NCI-H460 (cell line): ENCODE measurements at regions not wholly inside any gene's neighbourhood (a gene's known extent, or its start where the extent isn't known, plus 50 kb on each side); places are given as distances from the start of the nearest gene placed in this dataset.

Experiments used
- DNase-seq: peaks from one replicate; pipeline ENCODE4 v3.0.0-alpha.2; 2016; ENCODE audit warnings: low read depth; ENCODE audit errors: extremely low read depth

DNA sequence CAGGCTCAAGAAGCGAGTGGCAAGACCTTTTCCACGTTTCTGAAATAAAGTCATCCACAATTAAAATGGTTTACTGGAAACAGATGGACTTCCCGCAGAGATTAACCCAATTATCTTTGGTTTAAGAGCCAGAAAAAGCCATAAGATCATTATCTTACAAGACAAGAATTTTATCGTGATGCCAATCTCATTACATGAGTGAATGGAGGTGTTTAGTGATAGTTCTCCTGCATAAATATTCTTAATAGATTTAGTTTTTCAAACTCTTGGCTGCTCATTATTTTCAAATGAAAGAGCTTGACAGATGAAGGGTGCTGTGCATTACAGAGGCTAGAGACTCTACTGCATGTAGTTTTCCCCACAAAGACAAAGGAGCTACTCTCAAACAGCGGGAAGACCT is 1028.4 kb upstream of the PIK3C3 start:
- DNase-seq = no peak

DNA sequence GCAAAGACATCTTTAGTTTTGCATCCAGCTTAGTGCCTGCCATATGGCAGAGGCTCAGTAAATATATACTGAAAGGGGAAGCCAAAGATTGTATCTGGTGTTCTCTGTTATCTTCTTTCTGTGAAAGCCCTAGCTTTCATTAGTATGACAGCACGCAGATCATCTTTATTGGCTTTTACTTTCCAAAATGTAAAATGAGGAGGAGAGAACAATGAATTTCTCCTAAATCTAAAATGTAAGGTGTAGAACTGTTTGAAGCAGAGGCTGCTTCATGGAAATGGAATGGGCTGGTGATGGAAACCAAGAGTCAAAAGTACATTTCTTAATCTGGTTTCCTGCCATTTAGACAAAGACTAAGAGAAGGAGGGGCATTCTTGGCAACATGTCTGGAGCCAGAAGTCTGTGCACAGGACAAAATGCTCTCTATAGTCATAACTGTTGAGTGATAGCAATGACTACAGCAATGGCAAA is 1029.9 kb upstream of the PIK3C3 start:
- DNase-seq = no peak

DNA sequence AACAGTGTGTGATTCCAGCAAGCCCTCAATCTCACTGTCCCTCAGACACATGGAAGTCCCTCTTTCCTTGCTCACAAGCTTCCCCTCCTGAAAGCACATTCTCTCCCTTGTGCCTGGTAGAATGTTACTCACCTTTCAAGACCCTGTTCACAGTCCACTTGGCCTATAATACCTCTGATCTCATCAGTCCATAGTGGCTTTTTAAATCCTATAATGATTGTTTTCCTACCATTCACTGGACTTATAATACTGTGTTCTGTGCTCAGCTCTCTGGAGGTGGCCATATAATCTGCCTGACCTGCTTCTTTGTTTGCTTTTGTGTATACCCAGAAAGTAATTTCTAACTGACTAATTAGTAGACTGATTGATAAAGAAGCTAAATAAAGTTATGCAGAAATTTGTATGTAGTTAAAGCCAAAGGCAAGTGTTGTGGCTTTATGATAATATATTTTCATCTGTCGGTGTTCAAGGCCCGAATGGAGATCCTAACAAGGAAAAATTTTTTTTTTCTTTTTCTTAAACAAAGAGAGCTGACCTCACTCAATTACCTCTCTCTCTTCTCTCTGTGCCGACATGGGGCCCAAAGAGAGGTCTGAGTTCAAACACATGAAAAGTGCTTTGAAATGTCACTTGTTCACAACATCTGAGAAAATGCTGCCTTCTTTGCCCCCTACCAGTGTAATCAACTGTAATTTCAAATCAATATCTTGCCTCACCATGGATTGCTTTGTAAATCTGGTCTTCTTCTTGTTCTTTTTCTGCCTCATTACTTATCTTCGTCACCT is 1033.0 kb upstream of the PIK3C3 start:
- DNase-seq = no peak

DNA sequence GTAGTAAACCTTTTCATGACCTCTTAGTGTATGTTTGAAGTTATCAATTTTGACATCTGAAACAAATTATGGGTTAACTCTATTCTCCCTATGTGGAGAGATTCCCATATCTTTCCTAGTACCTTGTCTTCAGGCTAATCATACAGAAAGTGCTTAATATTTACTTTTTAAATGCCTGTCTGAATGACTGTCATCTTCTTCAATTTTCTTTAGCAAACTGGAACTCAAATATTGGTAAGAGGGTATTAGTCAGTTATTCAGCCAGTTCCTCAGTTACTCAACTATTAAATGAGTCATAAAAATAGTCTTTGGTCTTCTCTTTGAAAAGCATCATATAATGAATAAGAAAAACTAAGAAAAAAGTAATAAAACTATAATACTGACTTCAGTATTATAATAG is 1038.0 kb upstream of the PIK3C3 start:
- DNase-seq = no peak

DNA sequence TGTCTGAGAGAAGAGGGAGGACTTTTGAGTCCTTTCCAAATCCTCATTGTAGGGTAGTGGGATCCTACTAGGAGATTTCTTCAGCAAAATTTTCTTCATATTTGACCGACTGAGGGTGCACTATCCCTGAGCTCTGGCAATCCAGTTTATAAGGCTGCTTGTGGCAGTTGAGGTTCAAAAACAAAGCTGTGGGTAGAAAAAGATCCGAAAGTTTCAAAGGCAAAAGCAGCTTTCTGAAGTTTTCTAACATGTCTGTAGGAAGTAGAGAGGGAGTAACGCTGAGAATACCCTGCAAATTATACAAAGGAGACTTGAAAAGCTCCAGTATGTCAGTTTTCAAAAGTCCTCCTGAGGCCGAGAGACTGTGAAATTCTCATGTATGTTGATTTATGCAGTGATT is 1039.3 kb upstream of the PIK3C3 start:
- DNase-seq = no peak

DNA sequence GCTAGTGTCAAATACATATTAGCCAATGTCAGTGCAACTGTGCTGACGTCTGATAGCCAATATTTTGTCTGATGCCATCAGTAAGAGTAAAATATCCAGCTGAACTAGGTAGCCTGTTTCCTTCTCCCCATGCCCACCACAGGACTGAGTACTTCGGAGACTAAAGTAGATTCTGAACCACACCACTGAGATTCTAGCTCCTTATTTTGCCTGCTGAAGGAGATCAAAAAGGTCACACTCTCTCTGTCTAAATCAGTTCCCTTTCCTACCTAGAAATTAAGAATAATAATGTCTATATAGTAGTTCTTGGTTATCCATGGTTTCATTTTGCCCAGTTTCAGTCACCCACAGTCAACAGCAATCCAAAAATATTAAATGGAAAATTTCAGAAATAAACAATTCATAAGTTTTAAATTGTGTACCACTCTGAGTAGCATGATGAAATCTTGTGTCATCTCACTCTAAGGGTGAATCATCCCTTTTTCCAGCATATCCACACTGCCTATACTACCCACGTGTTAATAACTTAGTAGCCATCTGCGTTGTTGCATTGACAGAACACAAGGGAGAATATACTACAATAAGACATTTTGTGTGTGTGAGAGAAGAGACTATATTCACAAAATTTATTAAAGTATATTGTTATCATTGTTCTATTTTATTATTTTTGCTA is 1043.3 kb upstream of the PIK3C3 start:
- peak; percentile 40 for DNase-seq

DNA sequence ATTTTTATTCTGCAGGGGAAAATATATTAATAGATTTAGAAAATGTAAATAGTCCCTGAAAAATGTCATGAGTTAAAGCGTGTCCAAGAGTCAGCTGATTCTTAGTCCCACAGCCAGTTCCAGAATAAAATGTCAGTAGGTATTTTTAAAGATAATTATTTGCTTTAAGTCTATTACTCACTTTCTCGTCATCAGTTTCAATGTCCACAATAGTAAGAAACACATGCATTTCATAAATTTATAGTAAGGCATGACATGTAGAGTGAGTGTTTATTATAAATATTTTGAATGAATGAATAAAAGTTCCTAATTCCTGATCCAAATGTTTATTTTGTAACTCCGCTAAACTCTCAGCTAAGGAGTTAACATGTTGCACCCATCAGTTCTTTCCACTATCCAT is 1044.0 kb upstream of the PIK3C3 start:
- no peak for DNase-seq

DNA sequence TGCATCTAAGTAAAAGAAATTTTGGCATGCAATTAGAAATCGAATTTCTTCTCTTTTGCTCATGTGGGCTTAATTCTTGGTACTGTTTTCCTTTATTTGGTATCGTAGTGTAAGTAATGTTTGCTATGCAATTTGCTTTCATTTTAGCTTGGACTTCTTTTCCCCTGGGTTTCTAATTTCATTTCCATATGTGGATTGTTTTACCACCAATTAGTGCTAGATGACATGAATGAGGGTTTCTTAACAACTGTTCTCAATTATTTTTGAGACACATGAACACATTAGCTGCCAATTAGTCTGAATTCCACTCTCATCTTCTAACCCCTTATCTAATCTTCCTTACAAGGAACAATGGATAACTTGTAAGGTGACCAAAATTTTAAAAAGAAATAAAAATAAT is 1047.2 kb upstream of the PIK3C3 start:
- no peak for DNase-seq

DNA sequence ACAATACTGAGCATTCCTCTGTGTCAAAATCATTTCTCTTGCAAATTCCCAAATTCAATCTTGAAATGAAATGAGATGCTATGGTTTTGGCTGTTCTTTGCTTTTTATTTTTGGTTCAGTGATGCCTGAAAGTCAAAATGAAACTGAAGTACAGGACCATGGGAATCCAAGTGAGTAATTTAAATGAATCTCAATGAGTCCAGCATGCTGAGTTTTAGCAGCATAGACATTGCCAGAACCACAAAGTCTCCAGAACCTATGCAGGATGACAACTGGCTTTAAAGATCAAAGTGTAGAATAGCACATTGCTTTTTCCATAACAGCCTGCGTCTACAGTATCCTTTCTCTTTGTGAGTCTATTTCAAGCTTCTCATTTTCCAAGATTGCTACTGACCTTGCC is 1050.7 kb upstream of the PIK3C3 start:
- no peak for DNase-seq

DNA sequence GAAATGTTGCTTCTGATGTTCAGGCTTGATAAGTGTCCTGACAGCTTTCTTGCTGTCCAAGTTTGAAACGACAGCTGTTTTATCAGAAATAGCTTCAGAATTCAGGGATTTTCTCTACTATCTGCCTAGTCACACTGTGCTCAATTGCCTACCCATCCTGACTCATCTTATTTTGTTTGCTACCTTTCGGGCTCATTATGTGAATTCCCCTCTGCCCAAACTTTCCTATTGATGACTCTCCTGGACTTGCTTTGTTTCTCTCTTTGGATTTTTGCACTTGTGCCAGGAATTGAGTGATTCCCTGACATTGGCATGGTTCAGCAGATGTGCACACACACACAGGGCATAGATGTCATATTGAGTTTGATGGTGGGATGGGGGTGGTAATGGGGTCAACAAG is 1052.6 kb upstream of the PIK3C3 start:
- DNase-seq = no peak

DNA sequence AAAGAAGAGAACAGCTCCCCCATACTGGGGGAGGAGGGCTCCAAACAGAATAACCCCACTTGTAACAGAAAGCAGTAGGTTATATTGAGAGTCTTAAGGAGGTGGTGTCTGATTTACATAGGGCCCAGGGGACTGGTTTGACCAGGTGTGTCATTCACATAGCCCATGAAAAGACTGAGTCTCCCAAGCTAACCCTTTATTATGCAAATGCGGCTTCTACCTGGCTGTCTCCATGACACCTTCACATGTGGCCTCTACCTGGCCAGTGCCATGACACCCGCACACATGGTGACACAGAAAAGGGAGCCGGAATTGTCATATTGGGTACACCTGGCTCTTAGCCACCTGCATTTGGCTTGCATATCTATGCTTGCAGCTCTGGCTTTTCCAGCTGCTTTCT is 1057.2 kb upstream of the PIK3C3 start:
- no peak for DNase-seq

DNA sequence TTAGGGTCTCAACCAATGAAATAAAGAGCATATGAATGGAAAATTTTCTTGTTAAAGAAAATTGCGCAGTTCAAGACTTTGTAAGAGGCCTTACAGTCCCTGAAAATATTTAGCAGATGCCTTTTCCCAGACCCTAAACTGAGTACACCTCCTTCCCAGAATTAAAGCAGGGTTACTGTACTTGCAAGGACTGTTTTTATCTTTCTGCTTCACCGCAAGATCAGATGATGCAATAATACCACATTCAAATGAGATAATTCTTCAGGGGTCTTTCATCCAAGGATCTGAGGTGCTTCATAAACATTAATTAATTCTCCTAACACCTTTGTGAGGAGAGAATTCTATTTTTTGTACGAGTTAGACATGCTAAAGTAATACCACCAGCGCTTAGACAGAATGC is 1071.8 kb upstream of the PIK3C3 start:
- no peak for DNase-seq

DNA sequence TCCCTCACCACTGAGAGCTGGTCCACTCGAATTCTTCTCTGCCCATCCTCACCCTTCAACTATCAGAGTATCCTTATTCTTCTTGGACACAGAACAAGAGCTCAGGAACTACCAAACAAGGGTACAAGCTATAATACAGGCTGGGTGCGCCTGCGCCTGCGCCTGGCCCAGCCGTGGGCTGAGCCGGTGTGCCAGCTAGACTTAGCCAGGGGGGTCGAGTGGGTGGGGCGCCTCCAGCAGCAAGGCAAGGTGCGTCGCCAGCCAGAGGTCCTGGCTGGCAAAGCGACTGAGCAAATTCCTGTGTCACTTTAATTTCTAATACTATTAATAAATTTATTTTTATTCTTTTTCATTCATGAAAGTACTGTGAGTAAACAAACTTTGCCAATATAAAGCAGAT is 1072.6 kb upstream of the PIK3C3 start:
- DNase-seq = no peak

DNA sequence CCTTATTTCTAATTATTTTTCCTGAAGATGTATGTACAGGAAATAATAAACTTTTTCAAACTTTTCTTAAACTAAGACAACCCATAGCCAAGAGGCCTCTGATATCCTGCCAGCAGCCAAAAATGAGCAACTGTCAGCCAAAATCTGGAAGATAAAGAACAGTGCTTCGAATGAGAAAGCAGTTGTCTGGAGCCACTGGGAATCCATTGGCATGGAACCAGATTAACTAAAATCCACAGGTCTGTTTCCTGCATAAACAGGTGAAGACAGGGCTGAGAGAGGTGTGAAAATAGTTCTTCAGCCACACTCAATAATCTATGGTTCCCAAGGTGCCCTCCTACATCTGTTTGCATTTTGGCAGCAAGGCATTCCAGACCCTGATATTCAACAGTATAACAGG is 1076.7 kb upstream of the PIK3C3 start:
- no peak for DNase-seq

DNA sequence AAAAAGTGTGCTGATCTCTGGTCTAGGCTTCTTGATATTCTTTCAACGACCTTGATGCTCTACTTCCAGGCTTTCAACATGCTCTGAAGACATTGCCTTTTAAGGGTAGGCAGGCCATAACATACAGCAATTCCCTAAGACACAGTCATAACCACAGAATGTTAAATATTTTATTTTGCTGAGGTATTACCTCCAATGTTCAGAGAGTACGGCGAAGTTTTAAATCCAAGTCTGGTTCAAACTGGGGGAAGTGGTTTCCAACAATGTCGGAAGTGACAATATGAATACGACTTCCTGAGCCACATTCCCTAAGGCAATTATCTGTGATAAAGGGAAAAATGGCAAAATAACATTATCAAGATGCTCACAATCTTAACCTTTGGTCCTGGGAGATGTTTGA is 1077.9 kb upstream of the PIK3C3 start:
- DNase-seq = no peak

DNA sequence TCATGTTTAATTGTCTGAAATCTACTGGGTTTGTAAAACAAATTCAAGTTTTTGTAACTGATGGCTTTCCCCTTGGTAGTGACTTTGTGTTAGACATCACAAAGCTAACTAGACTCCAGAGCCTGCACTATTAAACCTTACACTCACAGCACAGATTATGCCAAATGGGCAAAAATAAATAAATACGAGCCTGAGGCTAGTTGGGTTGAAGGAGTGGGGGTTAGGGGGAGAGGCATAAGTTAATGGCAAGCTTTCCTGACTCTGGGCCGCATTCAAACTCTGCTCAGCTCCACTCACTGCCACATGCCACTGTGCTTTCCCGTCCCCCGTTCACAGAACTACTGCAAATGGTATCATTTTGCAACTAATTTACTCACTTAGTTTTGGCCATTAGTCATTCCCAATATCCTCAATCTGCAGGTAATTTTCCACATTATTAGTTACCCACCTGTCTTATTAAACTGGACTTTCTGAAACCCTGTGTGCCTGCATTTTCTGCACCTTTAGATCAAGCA is 1079.9 kb upstream of the PIK3C3 start:
- no peak for DNase-seq

DNA sequence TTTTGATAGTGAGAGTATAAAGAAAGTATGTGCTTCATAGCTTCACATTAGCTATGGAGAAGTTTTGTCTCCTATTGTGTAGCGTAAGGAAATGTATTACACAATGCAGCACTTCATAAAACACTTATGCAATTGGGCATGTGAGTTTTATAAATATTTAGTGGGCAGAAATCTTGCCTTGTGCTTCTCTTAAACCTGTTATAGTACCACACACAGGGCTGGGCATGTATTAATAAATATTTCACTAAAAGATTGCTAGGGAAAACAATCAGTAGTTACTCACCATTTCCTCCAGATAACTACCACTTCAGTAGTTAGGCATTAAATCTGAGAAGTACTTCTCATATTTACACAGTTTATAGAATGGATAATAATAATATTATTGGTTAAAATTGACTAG is 1080.8 kb upstream of the PIK3C3 start:
- no peak for DNase-seq

DNA sequence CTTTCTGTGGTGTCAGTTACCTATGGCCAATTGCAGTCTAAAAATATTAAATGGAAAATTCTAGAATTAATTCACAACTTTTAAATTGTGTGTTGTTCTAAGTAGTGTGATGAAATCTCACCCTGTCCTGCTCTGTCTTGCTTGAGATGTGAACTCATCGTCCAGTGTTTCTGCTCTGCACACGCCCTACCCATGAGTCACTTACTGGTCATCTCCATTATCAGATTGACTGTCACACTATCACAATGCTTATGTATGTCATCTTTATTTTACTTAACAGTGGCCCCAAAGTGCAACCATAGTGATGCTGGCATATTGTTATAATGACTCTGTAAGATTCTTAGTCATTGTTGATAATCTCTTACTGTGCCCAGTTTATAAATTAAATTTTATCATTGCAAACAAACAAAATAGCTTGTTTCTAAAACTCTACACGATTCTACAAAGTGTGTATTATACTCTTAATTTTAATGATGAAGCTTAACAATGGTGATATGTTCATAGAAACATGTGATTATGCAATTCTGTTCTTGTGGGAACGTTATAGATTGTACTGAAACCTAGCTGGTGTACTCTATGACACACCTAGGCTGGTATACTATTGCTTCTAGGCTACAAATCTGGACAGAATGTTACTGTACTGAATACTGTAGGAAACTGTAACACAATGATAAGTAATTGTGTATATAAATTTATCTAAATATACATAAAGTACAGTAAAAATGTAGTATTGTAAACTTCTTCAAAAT is 1086.8 kb upstream of the PIK3C3 start:
- peak; percentile 71 for DNase-seq

DNA sequence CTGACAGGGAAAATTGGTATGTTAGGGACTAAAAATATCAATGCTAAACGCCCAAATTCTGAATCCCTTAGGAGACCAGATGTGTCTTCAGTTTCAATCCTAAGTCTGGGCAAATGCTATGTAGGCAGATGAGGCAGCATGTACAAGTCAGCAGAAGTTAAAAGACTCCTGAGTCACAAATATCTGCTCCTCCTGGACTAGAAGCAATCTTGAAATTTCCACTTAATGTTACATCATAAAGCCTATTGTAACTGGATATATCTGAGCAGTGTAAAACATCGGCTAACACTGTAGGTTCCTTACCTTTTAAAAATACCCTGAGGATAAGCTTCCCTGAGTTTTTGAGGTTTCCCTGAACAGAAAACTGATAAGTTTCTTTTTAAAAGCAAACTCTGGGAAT is 1087.6 kb upstream of the PIK3C3 start:
- peak; percentile 36 for DNase-seq

DNA sequence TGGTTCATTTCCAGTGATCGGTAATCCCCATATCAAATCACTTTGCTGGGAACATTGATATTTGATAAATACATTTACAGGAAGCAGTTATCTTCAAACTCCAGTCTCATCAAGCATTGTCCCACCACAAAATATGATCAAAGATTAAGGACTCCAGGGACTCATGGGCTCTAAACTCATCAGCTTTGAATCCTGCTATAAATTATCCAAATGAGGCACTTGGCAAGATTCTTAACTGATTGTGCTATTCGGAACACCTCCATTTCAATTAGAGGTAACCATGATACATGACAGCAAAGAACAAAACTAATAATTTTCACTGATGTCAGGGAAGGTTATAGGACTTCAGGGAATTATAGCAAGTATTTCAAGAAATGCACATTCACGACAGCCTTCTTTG is 1088.1 kb upstream of the PIK3C3 start:
- no peak for DNase-seq

DNA sequence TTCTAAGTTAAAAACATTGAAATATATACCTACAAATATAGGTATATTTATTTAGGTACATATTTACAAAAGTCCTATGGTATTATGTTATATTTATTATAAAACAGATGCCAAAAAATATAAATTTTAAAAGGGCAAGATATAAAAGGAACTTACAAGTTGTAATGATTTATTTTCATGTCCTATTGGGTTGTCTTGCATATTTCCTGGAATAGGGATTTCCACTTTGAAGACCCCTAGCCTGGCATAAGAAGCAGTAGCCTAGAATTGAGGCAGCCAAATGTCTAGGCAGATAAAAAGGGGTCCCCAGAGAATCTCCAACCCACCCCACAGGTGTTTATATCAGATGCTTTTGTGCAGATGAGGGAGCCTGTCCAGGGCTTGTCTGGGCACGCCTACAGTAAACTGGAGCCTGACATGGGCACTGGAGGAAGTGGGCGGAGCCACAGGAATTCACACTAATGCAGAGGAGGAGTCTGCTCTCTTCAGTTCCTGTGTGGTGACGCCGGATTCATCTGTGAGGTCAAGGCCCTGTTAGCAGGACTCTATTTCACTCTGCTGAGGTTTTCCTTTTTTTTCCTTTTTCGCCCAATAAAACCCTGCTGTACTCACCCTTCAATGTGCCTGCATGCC is 1088.9 kb upstream of the PIK3C3 start:
- DNase-seq = no peak
